ENCODE measurements at regions not wholly inside any gene's neighbourhood (a gene's known extent, or its start where the extent isn't known, plus 50 kb on each side); places are given as distances from the start of the nearest gene placed in this dataset.

GRCh38 chr13:106314417-106314816, 221.0 kb downstream of the EFNB2 start:
- DNase-seq (ENCODE audit: low read depth), result no peak
- no peak overlapping the region for H3K4me3 ChIP-seq (ENCODE audit: low read depth, low read length)

GRCh38 chr13:106311004-106311403, 224.5 kb downstream of the EFNB2 start:
- no peak for DNase-seq (ENCODE audit: low read depth)
- H3K4me3 ChIP-seq (ENCODE audit: low read depth, low read length), result no peak overlapping the region

GRCh38 chr13:106310291-106310865, 225.1 kb downstream of the EFNB2 start:
- DNase-seq (ENCODE audit: low read depth), result no peak
- H3K4me3 ChIP-seq (ENCODE audit: low read depth, low read length), result no peak overlapping the region

- no peak overlapping the region for H3K4me3 ChIP-seq (ENCODE audit: low read depth, low read length)
- no peak for DNase-seq (ENCODE audit: low read depth)
Measured at GRCh38 chr13:106306748-106307277, 228.6 kb downstream of the EFNB2 start.

- no peak for DNase-seq (ENCODE audit: low read depth)
- no peak overlapping the region for H3K4me3 ChIP-seq (ENCODE audit: low read depth, low read length)
Measured at GRCh38 chr13:106302843-106303242, 232.6 kb downstream of the EFNB2 start.

- DNase-seq (ENCODE audit: low read depth), result no peak
- no peak overlapping the region for H3K4me3 ChIP-seq (ENCODE audit: low read depth, low read length)
Measured at GRCh38 chr13:106302011-106302410, 233.5 kb downstream of the EFNB2 start.

- DNase-seq (ENCODE audit: low read depth), result no peak
- no peak overlapping the region for H3K4me3 ChIP-seq (ENCODE audit: low read depth, low read length)
Measured at GRCh38 chr13:106299621-106300020, 235.8 kb downstream of the EFNB2 start.

- no peak for DNase-seq (ENCODE audit: low read depth)
- H3K4me3 ChIP-seq (ENCODE audit: low read depth, low read length), result no peak overlapping the region
Measured at GRCh38 chr13:106297283-106297682, 238.2 kb downstream of the EFNB2 start.

GRCh38 chr13:106296723-106297122, 238.7 kb downstream of the EFNB2 start:
- no peak overlapping the region for H3K4me3 ChIP-seq (ENCODE audit: low read depth, low read length)
- DNase-seq (ENCODE audit: low read depth), result no peak

- DNase-seq (ENCODE audit: low read depth), result no peak
- no peak overlapping the region for H3K4me3 ChIP-seq (ENCODE audit: low read depth, low read length)
Measured at GRCh38 chr13:106295971-106296370, 239.5 kb downstream of the EFNB2 start.

- H3K4me3 ChIP-seq (ENCODE audit: low read depth, low read length), result no peak overlapping the region
- peak; percentile 75 for DNase-seq (ENCODE audit: low read depth)
Measured at GRCh38 chr13:106291006-106291405, 244.5 kb downstream of the EFNB2 start.

GRCh38 chr13:106287351-106287750, 248.1 kb downstream of the EFNB2 start:
- H3K4me3 ChIP-seq (ENCODE audit: low read depth, low read length), result no peak overlapping the region
- no peak for DNase-seq (ENCODE audit: low read depth)

- DNase-seq (ENCODE audit: low read depth), result no peak
- H3K4me3 ChIP-seq (ENCODE audit: low read depth, low read length), result no peak overlapping the region
Measured at GRCh38 chr13:106286811-106287210, 248.7 kb downstream of the EFNB2 start.

GRCh38 chr13:106284358-106284757, 251.1 kb downstream of the EFNB2 start:
- no peak overlapping the region for H3K4me3 ChIP-seq (ENCODE audit: low read depth, low read length)
- no peak for DNase-seq (ENCODE audit: low read depth)

GRCh38 chr13:106281426-106281825, 254.0 kb downstream of the EFNB2 start:
- no peak for DNase-seq (ENCODE audit: low read depth)

GRCh38 chr13:106277484-106278154, 257.8 kb downstream of the EFNB2 start:
- no peak for DNase-seq (ENCODE audit: low read depth)
- H3K4me3 ChIP-seq (ENCODE audit: low read depth, low read length), result no peak overlapping the region

More at GRCh38 chr13:106281426-106281825, 254.0 kb downstream of the EFNB2 start:
- no peak overlapping the region for H3K4me3 ChIP-seq (ENCODE audit: low read depth, low read length)

GRCh38 chr13:106276876-106277275, 258.6 kb downstream of the EFNB2 start:
- no peak overlapping the region for H3K4me3 ChIP-seq (ENCODE audit: low read depth, low read length)
- no peak for DNase-seq (ENCODE audit: low read depth)

GRCh38 chr13:106275446-106276032, 259.9 kb downstream of the EFNB2 start:
- H3K4me3 ChIP-seq (ENCODE audit: low read depth, low read length), result no peak overlapping the region
- no peak for DNase-seq (ENCODE audit: low read depth)

GRCh38 chr13:106274551-106275203, 260.8 kb downstream of the EFNB2 start:
- H3K4me3 ChIP-seq (ENCODE audit: low read depth, low read length), result no peak overlapping the region
- no peak for DNase-seq (ENCODE audit: low read depth)

GRCh38 chr13:106263801-106264200, 271.7 kb downstream of the EFNB2 start:
- DNase-seq (ENCODE audit: low read depth), result no peak
- H3K4me3 ChIP-seq (ENCODE audit: low read depth, low read length), result no peak overlapping the region

Measured in skeletal muscle cell (primary cell).